UCSD-AML1 (cell line): ENCODE measurements at regions not wholly inside any gene's neighbourhood (a gene's known extent, or its start where the extent isn't known, plus 50 kb on each side); places are given as distances from the start of the nearest gene placed in this dataset.

ENCODE experiments used
- DNase-seq: peaks from one replicate; lab custom pipeline; 2025; ENCODE audit not compliant: unreplicated experiment; lab: John Stamatoyannopoulos, UW

- DNase-seq: no peak
Observed at GRCh38 chr15:29880341-29880740, 58.1 kb upstream of the TJP1 start.

GRCh38 chr15:29874977-29875376, 52.7 kb upstream of the TJP1 start:
- DNase-seq: no peak

- no peak for DNase-seq
Observed at GRCh38 chr15:29873947-29874411, 51.7 kb upstream of the TJP1 start.

GRCh38 chr15:29873264-29873663, 51.0 kb upstream of the TJP1 start:
- no peak for DNase-seq

GRCh38 chr15:29872716-29873115, 50.4 kb upstream of the TJP1 start:
- DNase-seq: no peak
